ENCODE measurements at regions not wholly inside any gene's neighbourhood (a gene's known extent, or its start where the extent isn't known, plus 50 kb on each side); places are given as distances from the start of the nearest gene placed in this dataset.

DNA sequence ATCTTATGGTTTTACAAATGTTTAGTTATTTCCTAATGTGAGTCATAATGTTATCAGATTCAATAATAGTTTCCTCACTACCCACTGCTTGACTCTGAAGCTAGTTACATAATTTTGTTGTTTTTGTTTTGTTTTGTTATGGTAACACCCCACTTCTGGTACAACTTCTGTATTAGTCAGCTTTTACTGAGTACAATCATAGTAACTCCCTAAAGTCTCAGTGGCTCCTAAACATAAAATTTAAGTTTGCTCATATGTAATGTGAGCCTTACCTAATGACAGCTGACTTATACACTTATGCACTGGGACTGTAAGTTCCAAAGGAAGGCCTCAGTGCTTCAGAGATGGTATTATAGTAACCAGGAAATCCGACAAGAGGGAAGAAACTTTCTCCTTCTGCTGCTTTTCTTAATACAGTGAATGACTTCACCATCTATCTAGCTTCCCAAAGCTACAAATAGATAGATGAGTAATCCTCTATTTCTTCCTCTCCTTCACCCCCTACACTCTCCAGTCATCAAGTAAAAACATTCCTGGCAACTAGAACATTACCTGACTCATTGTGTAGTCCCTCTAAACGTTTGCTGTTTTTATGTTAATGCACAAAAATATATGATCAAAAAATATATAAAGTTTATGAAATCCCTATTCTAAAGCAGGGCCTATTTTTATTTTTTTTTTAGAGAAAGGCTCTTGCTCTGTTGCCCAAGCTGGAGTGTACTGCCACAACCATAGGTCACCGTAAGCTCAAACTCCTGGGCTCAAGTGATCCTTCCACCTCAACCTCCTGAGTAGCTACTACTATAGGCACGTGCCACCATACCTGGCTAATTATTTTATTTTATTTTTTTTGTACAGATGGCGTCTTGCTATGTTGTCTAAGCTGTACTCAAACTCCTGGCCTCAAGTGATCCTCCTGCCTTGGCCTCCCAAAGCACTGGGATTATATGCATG lies 563.0 kb downstream of the SOX6 start:
- TF ChIP-seq, protein P1, sequence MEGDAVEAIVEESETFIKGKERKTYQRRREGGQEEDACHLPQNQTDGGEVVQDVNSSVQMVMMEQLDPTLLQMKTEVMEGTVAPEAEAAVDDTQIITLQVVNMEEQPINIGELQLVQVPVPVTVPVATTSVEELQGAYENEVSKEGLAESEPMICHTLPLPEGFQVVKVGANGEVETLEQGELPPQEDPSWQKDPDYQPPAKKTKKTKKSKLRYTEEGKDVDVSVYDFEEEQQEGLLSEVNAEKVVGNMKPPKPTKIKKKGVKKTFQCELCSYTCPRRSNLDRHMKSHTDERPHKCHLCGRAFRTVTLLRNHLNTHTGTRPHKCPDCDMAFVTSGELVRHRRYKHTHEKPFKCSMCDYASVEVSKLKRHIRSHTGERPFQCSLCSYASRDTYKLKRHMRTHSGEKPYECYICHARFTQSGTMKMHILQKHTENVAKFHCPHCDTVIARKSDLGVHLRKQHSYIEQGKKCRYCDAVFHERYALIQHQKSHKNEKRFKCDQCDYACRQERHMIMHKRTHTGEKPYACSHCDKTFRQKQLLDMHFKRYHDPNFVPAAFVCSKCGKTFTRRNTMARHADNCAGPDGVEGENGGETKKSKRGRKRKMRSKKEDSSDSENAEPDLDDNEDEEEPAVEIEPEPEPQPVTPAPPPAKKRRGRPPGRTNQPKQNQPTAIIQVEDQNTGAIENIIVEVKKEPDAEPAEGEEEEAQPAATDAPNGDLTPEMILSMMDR (IDR thresholded peaks at IDR 0.05; ENCODE audit: extremely low read depth, insufficient read depth, missing control alignments): no peak
- in situ Hi-C loops (cut with MboI; ENCODE audit: low pct_unique_long_range_greater_than_20kb, low sequenced_read_pairs, unreplicated experiment): no loop called here
- DNase-seq (ENCODE audit: low spot score): no peak

DNA sequence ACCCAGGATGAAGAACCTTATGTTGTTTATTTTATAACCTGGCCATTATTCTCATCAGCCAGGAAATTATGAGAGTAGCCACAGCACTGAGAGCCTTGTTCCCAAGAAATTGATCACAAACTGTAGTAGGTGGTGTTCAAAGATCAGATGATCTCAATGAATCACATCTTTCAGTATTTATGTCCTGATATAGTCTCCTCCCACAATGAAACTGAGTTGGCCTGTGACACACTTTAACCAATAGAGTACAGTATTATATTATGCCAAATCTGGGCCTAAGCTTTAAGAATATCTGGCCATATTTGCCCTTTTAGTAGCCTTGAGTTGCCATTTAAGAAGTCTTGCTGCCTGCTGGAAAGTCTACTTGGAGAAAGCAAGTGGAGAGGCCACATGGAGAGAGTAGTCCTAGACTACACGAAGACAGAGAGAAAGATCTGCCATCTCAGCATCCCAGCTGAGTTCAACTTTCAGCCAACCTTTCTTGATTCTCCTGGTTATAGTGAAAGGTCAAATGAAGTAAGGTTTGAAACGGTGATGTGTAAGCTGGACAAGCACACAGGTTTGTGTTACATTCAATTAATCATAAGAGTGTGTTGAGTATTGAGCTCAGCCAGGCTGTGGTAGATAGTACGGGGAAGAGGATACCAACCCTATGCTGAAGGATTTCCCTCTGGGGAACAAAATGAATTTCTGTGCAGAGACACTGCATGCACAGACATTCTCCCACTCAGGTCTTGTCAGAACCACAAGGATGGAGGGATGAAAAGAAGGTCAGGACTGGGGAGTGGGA lies 561.8 kb downstream of the SOX6 start:
- DNase-seq (ENCODE audit: low spot score): no peak
- in situ Hi-C loops (cut with MboI; ENCODE audit: low pct_unique_long_range_greater_than_20kb, low sequenced_read_pairs, unreplicated experiment): no loop called here
- TF ChIP-seq, protein P1 (IDR thresholded peaks at IDR 0.05; ENCODE audit: extremely low read depth, insufficient read depth, missing control alignments): no peak

DNA sequence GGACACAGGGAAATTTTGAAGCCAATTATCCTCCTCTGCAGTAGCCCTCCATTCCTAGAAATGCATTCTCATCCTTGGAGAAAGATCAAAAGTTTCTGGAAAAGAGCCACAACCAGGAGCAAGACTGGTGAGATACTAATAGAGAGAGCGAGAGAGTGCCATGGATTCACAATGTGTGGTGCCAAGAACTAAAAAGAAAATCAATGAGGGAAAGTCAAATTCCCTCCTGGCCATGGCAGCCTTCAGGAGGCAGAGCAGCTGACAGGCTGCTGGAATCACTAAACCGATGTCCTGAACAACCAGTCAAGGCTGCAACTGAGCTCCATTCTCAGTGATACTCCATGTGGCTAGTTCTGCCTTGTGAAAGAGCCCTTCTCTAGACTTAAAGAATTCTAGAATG lies 561.0 kb downstream of the SOX6 start:
- no peak for DNase-seq (ENCODE audit: low spot score)
- in situ Hi-C loops (cut with MboI; ENCODE audit: low pct_unique_long_range_greater_than_20kb, low sequenced_read_pairs, unreplicated experiment): no loop called here
- TF ChIP-seq, protein P1 (IDR thresholded peaks at IDR 0.05; ENCODE audit: extremely low read depth, insufficient read depth, missing control alignments): no peak

DNA sequence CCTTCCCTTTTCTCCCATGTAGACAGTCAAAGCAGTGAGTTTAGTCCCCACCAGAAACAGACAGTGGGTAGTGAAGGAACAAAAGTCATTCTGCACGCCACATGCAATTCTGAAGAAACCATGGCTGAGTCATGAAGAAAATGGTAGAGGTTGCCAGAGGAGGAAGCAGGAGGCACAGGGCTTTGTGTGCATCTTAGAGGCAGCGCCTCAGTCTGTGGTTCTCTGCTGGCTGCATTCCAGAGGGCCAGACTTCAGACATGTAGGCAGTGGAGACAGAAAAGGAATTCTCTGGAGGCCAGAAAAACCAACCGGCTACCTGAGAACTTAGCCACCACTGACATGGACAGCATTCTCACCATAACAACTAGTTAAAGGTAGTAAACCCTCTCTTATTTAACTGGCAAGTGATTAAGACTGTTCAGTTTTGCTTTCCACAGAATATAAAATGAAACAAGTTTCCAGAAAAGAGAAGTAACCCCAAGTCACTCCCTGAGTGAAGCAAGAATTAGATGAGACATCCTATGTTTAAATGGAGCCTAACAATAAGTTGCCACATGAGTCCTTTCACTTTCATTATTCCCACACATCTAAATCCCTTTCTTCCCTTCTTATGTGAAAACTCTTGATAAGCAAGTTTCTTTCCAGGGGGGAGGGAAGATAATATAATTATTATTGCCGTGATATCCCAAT lies 556.1 kb downstream of the SOX6 start:
- in situ Hi-C loops (cut with MboI; ENCODE audit: low pct_unique_long_range_greater_than_20kb, low sequenced_read_pairs, unreplicated experiment): no loop called here
- no peak for DNase-seq (ENCODE audit: low spot score)
- TF ChIP-seq, protein P1 (IDR thresholded peaks at IDR 0.05; ENCODE audit: extremely low read depth, insufficient read depth, missing control alignments): no peak

DNA sequence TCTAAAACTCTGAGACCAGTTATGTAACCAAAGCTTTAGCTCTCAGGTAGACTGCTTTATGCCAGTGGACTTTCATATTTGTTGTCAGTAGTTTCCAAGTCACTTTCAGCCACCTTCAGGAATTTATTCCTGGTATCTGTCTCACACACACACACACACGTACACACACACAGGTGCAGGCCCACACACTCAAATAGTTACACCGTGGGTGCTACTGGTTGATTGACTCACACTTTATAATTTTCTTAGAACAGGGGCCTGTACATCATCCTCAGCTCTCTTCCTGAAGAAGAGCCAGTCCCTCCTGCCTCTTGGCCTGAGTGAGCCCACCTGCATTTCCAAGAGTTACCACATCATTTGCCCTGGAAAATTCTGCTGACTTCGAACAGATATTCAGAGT lies 555.2 kb downstream of the SOX6 start:
- TF ChIP-seq, protein P1 (IDR thresholded peaks at IDR 0.05; ENCODE audit: extremely low read depth, insufficient read depth, missing control alignments): no peak
- in situ Hi-C loops (cut with MboI; ENCODE audit: low pct_unique_long_range_greater_than_20kb, low sequenced_read_pairs, unreplicated experiment): no loop called here
- no peak for DNase-seq (ENCODE audit: low spot score)

DNA sequence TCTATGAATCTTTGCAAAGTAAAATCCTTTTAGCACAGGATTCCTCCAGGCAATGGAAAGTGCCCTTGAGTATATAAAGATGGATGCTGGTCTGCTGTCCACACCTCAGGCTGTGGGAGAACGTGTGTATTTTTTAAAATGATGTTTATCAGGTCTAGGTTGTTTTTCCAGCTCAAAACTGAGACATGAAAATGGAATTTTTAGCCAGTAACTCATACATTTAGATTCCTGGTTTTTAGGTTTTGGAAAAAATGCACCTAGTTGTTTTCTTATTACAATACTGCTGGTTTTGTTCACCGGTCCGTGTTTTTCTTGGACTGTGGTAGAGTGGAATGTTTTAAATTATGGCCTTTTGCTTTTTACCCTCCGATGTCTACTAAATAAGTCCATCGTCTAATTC lies 554.7 kb downstream of the SOX6 start:
- TF ChIP-seq, protein P1 (IDR thresholded peaks at IDR 0.05; ENCODE audit: extremely low read depth, insufficient read depth, missing control alignments): no peak
- DNase-seq (ENCODE audit: low spot score): no peak
- in situ Hi-C loops (cut with MboI; ENCODE audit: low pct_unique_long_range_greater_than_20kb, low sequenced_read_pairs, unreplicated experiment): no loop called here
